Breast epithelium (tissue), 4 donors: ENCODE measurements at regions not wholly inside any gene's neighbourhood (a gene's known extent, or its start where the extent isn't known, plus 50 kb on each side); places are given as distances from the start of the nearest gene placed in this dataset.

Experiments used
- DNase-seq, 2 donors: peaks; one replicate each; pipeline ENCODE4 v3.0.0-alpha.2; 2019; ENCODE audit warnings: low spot score in 2 of 2
- H3K27ac ChIP-seq, 2 donors: fragments of 200-600 bp; sonication (generic) in 1 of 2; one replicate each; pipeline ENCODE4 v1.5.1; 2016 to 2019; ENCODE audit warnings: mild to moderate bottlenecking in 1 of 2
- H3K27me3 ChIP-seq, 2 donors: fragments of 200-600 bp; sonication (generic) in 1 of 2; one replicate each; pipeline versions ENCODE4 v1.5.1 to v1.6.0; 2017 to 2019; ENCODE audit warnings: control low read depth in 1 of 2, mild to moderate bottlenecking in 1 of 2
- H3K36me3 ChIP-seq: fragments of 200-600 bp; one replicate; pipeline ENCODE4 v1.5.1; 2019
- H3K4me1 ChIP-seq, 2 donors: fragments of 200-600 bp; sonication (generic); one replicate each; pipeline ENCODE4 v1.5.1; 2016 to 2019; ENCODE audit warnings: control low read depth in 1 of 2
- H3K4me3 ChIP-seq, 3 donors: fragments of 200-600 bp; sonication (generic); 1 replicate in 2 of 3; 2 replicates in 1 of 3; pipeline ENCODE4 v1.5.1; 2016 to 2019; ENCODE audit warnings: mild to moderate bottlenecking in 3 of 3, moderate library complexity in 2 of 3
- H3K9me3 ChIP-seq, 2 donors: fragments of 200-600 bp; sonication (generic) in 1 of 2; one replicate each; pipeline ENCODE4 v1.5.1; 2016 to 2019; ENCODE audit warnings: control low read depth in 1 of 2
- POLR2A ChIP-seq: fragments of 450-650 bp; IDR thresholded peaks from one replicate; pipeline ENCODE4 v1.6.1; 2016; ENCODE audit warnings: antibody characterized with exemption, mild to moderate bottlenecking, moderate library complexity
- POLR2AphosphoS5 ChIP-seq, 3 donors: sonication (generic); formaldehyde crosslinking; IDR thresholded peaks; one replicate each; pipeline ENCODE4 v1.6.1; 2017; ENCODE audit warnings: antibody characterized with exemption in 3 of 3
- intact Hi-C: fragments of 100-400 bp; cut with DNase I; formaldehyde crosslinking; loops from one replicate; pipeline ENCODE4 v1.15.1; 2023; ENCODE audit warnings: low total_unique reads
- TF ChIP-seq, protein P1 (sequence below), 3 donors: fragments of 450-650 bp; IDR thresholded peaks; one replicate each; pipeline ENCODE4 v1.5.1; 2016 to 2017; ENCODE audit warnings: antibody characterized with exemption in 3 of 3, mild to moderate bottlenecking in 3 of 3, moderate library complexity in 3 of 3

DNA sequence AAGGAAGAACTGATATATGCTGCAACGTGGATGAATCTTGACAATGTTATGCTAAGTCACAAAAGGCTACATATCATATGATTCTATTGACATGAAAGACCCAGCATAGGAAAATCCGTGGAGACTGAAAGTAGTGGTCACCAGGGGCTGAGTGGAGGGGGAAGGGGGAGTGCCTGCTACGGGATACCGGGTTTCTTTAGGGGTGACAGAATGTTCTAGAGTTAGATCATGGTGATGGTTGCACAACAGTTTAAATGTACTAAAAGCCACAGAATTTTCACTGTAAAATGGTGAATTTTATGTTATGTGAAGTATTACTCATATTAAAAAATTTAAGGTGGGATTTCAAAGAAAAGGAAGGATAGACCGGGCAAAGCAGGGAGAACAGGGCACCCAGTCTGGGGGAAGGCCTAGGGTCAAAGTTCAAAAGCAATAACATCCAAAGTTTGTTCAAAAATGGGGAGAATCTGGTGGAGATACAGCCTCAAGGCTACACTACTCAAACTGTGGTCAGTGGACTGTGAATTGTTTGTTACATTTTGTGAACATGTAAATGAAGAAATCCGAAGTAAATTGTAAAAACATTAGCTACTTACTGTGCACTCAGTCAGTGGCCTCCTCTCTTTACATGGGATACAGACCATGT lies 74.2 kb upstream of the FNDC3B start:
- no peak overlapping the region for H3K4me3 ChIP-seq
- H3K9me3 ChIP-seq, result no peaks in the 10 kb centered on the region
- no peak overlapping the region for H3K27ac ChIP-seq
- H3K27me3 ChIP-seq, result no peaks in the 10 kb centered on the region
- DNase-seq, result no peak
- no peak for TF ChIP-seq POLR2AphosphoS5 (IDR thresholded peaks at IDR 0.05)
- TF ChIP-seq, protein P1, sequence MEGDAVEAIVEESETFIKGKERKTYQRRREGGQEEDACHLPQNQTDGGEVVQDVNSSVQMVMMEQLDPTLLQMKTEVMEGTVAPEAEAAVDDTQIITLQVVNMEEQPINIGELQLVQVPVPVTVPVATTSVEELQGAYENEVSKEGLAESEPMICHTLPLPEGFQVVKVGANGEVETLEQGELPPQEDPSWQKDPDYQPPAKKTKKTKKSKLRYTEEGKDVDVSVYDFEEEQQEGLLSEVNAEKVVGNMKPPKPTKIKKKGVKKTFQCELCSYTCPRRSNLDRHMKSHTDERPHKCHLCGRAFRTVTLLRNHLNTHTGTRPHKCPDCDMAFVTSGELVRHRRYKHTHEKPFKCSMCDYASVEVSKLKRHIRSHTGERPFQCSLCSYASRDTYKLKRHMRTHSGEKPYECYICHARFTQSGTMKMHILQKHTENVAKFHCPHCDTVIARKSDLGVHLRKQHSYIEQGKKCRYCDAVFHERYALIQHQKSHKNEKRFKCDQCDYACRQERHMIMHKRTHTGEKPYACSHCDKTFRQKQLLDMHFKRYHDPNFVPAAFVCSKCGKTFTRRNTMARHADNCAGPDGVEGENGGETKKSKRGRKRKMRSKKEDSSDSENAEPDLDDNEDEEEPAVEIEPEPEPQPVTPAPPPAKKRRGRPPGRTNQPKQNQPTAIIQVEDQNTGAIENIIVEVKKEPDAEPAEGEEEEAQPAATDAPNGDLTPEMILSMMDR (IDR thresholded peaks at IDR 0.05), result no peak
- TF ChIP-seq POLR2A, result no peak
- no peaks in the 10 kb centered on the region for H3K36me3 ChIP-seq
- intact Hi-C loops, result no loop called here
- peaks cover 5 to 8% of the 10 kb centered on the region in 2 donors for H3K4me1 ChIP-seq

DNA sequence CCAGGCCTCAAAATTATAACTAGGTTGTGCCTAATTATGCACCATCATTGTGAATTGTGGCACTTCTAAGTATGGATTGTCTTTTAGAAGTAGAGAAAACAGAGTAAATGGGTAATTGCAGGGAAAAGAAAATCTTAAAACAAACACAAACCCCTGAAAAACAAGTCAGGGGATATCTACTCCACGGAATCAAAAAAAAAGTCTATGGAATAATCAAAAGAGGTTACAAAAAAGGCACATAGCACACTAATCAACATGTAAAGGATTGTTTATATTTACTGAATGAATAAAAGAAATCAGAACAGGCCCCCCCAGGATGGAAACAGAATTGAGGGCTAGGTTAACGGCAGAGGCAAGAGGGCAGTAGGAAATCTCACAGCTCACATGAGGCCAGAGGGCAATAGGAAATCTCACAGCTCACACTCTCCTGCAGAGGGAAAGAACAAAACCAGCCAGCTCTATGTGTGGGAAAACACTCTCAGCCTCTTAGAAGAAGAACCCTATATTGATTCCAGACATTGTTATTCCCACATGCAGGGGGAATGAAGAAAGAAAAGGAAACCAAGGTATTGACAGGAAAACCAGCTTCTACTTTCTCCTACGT lies 72.7 kb upstream of the FNDC3B start:
- Histone ChIP-seq H3K27ac (peak overlapping the region; percentile 56 to 64), H3K9me3 (no peaks in the 10 kb centered on the region), H3K4me1 (peaks cover 5 to 8% of the 10 kb centered on the region in 2 donors), H3K36me3 (no peaks in the 10 kb centered on the region), H3K27me3 (no peaks in the 10 kb centered on the region), H3K4me3 (no peak overlapping the region)
- TF ChIP-seq POLR2A, result no peak
- no peak for TF ChIP-seq POLR2AphosphoS5 (IDR thresholded peaks at IDR 0.05)
- TF ChIP-seq, protein P1 (IDR thresholded peaks at IDR 0.05), result no peak
- intact Hi-C loops, result no loop called here
- no peak for DNase-seq

DNA sequence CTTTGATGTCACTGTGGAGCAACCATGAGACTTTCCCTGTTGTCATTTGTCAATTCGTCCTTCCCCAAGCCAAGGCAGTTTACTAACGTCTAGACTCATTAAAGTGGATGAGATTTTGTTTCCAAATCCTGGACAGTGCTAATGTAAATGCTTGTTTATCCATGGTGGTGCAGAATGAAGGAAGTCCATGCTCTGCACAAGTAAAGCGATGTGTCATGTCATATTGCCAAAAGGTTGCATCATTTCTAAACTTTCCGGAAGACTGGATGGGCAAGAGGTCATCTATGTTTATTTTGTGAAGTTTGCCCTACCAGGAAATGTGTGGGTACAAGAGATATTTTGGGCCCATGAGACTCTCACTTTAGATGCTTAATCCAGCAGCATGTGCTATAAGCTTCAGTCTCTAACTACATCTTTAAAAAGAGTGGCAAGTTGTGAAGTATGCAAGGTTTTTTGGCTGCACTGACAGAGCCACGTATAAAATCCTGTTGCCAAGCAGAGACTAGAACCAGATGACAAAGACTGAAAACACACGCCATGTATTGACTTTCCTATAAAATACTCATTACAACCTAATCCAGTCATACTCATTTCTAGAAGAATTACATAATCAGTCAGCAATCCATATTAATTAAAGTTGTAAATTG lies 72.1 kb upstream of the FNDC3B start:
- no peak overlapping the region for H3K4me3 ChIP-seq
- peak overlapping the region; percentile 56 to 64 for H3K27ac ChIP-seq
- peaks cover 5 to 8% of the 10 kb centered on the region in 2 donors for H3K4me1 ChIP-seq
- no peaks in the 10 kb centered on the region for H3K27me3 ChIP-seq
- no peak for DNase-seq
- H3K9me3 ChIP-seq, result no peaks in the 10 kb centered on the region
- H3K36me3 ChIP-seq, result no peaks in the 10 kb centered on the region
- peak in 2 of 3 donors; percentile 24 to 69 for TF ChIP-seq POLR2AphosphoS5 (IDR thresholded peaks at IDR 0.05)
- TF ChIP-seq POLR2A, result no peak
- intact Hi-C loops, result no loop called here

DNA sequence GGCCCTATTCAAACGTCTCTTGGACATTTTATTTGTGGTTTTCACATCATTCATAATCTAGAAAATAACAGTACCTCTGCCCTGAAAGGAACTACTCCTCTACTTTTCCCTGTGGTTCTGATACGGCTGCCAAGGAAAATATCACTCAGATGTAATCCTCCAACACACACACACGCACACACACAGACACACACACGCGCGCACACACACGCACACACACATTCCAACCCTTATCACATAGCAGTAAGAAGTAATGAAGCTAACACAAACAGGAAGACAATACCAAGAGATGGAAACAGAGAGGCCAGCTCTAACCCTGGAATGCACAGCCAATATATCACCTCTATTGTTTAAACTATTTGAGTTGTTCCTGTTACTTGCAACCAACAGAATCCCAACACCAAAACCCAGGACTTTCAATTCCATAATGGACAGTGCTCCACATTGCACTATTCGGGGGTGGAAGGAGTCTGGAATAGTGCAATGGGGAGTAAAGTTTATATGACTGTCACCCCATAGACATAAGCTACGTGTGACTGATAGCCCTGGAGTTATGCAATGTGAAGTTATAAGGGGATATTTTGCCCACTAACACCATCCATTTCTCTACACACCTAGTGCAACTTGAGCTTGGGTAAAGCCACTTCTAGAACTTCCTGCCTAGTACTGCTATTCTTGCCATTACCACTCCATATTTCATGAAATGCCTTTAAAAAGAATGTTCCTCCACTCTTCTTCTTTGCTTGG lies 71.3 kb upstream of the FNDC3B start:
- H3K27ac ChIP-seq, result peak overlapping the region in 1 of 2 donors; percentile 56
- H3K9me3 ChIP-seq, result no peaks in the 10 kb centered on the region
- no peak for DNase-seq
- H3K36me3 ChIP-seq, result no peaks in the 10 kb centered on the region
- TF ChIP-seq POLR2AphosphoS5 (IDR thresholded peaks at IDR 0.05) (no peak), POLR2A (no peak)
- TF ChIP-seq, protein P1 (IDR thresholded peaks at IDR 0.05), result no peak
- intact Hi-C loops, result no loop called here
- no peak overlapping the region for H3K4me3 ChIP-seq
- peaks cover 5 to 8% of the 10 kb centered on the region in 2 donors for H3K4me1 ChIP-seq
- H3K27me3 ChIP-seq, result no peaks in the 10 kb centered on the region

DNA sequence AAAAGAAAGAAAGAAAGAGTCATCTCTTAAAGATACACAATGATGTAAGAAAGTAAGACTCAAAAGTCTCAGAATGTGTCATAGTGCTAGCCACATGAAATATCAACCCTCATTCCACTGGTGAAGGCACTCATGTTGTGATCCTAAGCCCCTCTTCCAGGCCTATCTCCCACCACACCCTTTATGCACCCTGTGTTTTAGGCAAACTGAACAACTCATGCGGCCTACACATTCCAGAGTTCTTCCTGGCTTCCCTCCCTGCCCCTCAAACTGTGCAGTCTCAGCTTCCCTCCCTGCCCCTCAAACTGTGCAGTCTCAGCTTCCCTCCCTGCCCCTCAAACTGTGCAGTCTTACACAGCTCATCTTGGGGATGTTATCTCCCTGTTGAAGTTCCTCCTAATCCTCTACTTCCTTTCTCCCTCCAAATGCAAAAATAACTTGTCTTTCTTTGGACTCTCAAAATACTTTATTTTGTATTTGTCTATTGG lies 69.0 kb upstream of the FNDC3B start:
- Histone ChIP-seq H3K4me1 (peaks cover 5 to 8% of the 10 kb centered on the region in 2 donors), H3K27me3 (no peaks in the 10 kb centered on the region), H3K9me3 (no peaks in the 10 kb centered on the region), H3K4me3 (no peak overlapping the region), H3K36me3 (no peaks in the 10 kb centered on the region), H3K27ac (peak overlapping the region in 1 of 2 donors; percentile 11)
- intact Hi-C loops, result no loop called here
- DNase-seq, result no peak
- TF ChIP-seq, protein P1 (IDR thresholded peaks at IDR 0.05), result no peak
- TF ChIP-seq POLR2AphosphoS5 (IDR thresholded peaks at IDR 0.05) (no peak), POLR2A (no peak)
